Progenitor cell of endocrine pancreas (in vitro differentiated cells): ENCODE measurements at regions not wholly inside any gene's neighbourhood (a gene's known extent, or its start where the extent isn't known, plus 50 kb on each side); places are given as distances from the start of the nearest gene placed in this dataset.

Experiments
- DNase-seq: peaks from one replicate; pipeline ENCODE4 v3.0.0; 2021; ENCODE audit warnings: low spot score; ENCODE audit not compliant: unreplicated experiment
- H3K27ac Mint-ChIP-seq: 2 replicates; pipeline ENCODE4 v1.8.0; 2021; ENCODE audit warnings: mild to moderate bottlenecking, moderate library complexity, mixed read lengths
- H3K27me3 Mint-ChIP-seq: 2 replicates; pipeline ENCODE4 v1.8.0; 2021; ENCODE audit warnings: mixed read lengths
- H3K36me3 Mint-ChIP-seq: 2 replicates; pipeline ENCODE4 v1.8.0; 2022; ENCODE audit warnings: mixed read lengths; ENCODE audit not compliant: insufficient read depth
- H3K4me1 Mint-ChIP-seq: 2 replicates; pipeline ENCODE4 v1.8.0; 2021; ENCODE audit warnings: low read depth, mixed read lengths
- H3K4me3 Mint-ChIP-seq: 2 replicates; pipeline ENCODE4 v1.8.0; 2021; ENCODE audit warnings: low read depth, mild to moderate bottlenecking, moderate library complexity, mixed read lengths
- H3K9me3 Mint-ChIP-seq: 2 replicates; pipeline ENCODE4 v1.8.0; 2021; ENCODE audit warnings: low read depth, mixed read lengths
- CTCF ChIP-seq: fragments of 200-600 bp; sonication (generic); IDR thresholded peaks from one replicate; pipeline ENCODE4 v1.5.0; 2021; ENCODE audit warnings: antibody characterized with exemption, mild to moderate bottlenecking; ENCODE audit not compliant: unreplicated experiment

GRCh38 chr21:34192646-34193285, 119.4 kb downstream of the MRPS6 start:
- Mint-ChIP-seq H3K4me3 (no peak overlapping the region), H3K4me1 (peaks cover 3% of the 10 kb centered on the region), H3K36me3 (peaks cover 3% of the 10 kb centered on the region), H3K9me3 (no peaks in the 10 kb centered on the region), H3K27ac (no peak overlapping the region), H3K27me3 (no peaks in the 10 kb centered on the region)
- no peak for DNase-seq
- TF ChIP-seq CTCF: no peak

- DNase-seq: no peak
Observed at GRCh38 chr21:34195335-34195734, 122.0 kb downstream of the MRPS6 start.

GRCh38 chr21:34196996-34197395, 123.6 kb downstream of the MRPS6 start:
- Mint-ChIP-seq H3K4me1 (peaks cover 14% of the 10 kb centered on the region), H3K27me3 (peaks cover 3% of the 10 kb centered on the region), H3K36me3 (no peaks in the 10 kb centered on the region)

More at GRCh38 chr21:34195335-34195734, 122.0 kb downstream of the MRPS6 start:
- H3K27ac Mint-ChIP-seq: no peak overlapping the region
- H3K4me3 Mint-ChIP-seq: no peak overlapping the region
- no peak for TF ChIP-seq CTCF
- H3K27me3 Mint-ChIP-seq: peaks cover 3% of the 10 kb centered on the region
- H3K9me3 Mint-ChIP-seq: no peaks in the 10 kb centered on the region
- peaks cover 9% of the 10 kb centered on the region for H3K4me1 Mint-ChIP-seq
- H3K36me3 Mint-ChIP-seq: peaks cover 1% of the 10 kb centered on the region

GRCh38 chr21:34197561-34197960, 124.2 kb downstream of the MRPS6 start:
- peaks cover 16% of the 10 kb centered on the region for H3K4me1 Mint-ChIP-seq
- H3K36me3 Mint-ChIP-seq: no peaks in the 10 kb centered on the region
- no peaks in the 10 kb centered on the region for H3K9me3 Mint-ChIP-seq
- peaks cover 3% of the 10 kb centered on the region for H3K27me3 Mint-ChIP-seq
- no peak for TF ChIP-seq CTCF
- no peak overlapping the region for H3K27ac Mint-ChIP-seq
- DNase-seq: no peak
- no peak overlapping the region for H3K4me3 Mint-ChIP-seq

More at GRCh38 chr21:34196996-34197395, 123.6 kb downstream of the MRPS6 start:
- Mint-ChIP-seq H3K9me3 (no peaks in the 10 kb centered on the region), H3K4me3 (no peak overlapping the region), H3K27ac (no peak overlapping the region)
- no peak for TF ChIP-seq CTCF
- DNase-seq: no peak

GRCh38 chr21:34198231-34199120, 125.1 kb downstream of the MRPS6 start:
- DNase-seq: no peak
- Mint-ChIP-seq H3K9me3 (no peaks in the 10 kb centered on the region), H3K4me3 (no peak overlapping the region), H3K27ac (peak overlapping the region; percentile 60), H3K4me1 (peaks cover 24% of the 10 kb centered on the region), H3K36me3 (no peaks in the 10 kb centered on the region), H3K27me3 (peaks cover 3% of the 10 kb centered on the region)
- TF ChIP-seq CTCF: no peak
